ENCODE measurements at regions not wholly inside any gene's neighbourhood (a gene's known extent, or its start where the extent isn't known, plus 50 kb on each side); places are given as distances from the start of the nearest gene placed in this dataset.

DNA sequence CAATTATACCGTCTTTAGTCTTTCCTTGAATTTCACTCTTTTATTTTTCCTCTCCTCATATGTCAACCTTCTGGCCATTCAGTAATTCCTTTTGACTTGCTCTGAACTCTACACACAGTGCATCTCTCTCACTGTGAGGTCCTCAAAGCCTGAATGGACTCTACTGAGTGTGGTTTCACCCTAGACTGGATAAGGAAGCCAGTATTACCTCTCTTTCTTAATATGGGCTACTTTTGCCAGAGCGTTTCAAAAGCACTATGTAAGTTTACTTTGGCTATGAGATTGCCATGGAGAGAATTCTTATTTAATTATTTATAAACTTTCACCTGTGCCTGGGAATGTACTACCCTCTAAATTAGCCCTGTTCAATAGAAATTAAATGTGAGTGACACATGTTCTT, 343.5 kb upstream of the DDHD1 start:
- TF ChIP-seq, protein P1, sequence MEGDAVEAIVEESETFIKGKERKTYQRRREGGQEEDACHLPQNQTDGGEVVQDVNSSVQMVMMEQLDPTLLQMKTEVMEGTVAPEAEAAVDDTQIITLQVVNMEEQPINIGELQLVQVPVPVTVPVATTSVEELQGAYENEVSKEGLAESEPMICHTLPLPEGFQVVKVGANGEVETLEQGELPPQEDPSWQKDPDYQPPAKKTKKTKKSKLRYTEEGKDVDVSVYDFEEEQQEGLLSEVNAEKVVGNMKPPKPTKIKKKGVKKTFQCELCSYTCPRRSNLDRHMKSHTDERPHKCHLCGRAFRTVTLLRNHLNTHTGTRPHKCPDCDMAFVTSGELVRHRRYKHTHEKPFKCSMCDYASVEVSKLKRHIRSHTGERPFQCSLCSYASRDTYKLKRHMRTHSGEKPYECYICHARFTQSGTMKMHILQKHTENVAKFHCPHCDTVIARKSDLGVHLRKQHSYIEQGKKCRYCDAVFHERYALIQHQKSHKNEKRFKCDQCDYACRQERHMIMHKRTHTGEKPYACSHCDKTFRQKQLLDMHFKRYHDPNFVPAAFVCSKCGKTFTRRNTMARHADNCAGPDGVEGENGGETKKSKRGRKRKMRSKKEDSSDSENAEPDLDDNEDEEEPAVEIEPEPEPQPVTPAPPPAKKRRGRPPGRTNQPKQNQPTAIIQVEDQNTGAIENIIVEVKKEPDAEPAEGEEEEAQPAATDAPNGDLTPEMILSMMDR (IDR thresholded peaks at IDR 0.05): no peak
- no peak for TF ChIP-seq POLR2A (IDR thresholded peaks at IDR 0.05)
